Lower leg skin (tissue), 3 donors: ENCODE measurements at regions not wholly inside any gene's neighbourhood (a gene's known extent, or its start where the extent isn't known, plus 50 kb on each side); places are given as distances from the start of the nearest gene placed in this dataset.

Source experiments
- POLR2A ChIP-seq, 2 donors: fragments of 450-650 bp; IDR thresholded peaks; one replicate each; pipeline ENCODE4 v1.6.1; 2016 to 2017; ENCODE audit warnings: antibody characterized with exemption in 2 of 2, mild to moderate bottlenecking in 1 of 2, moderate library complexity in 1 of 2
- TF ChIP-seq, protein P1 (sequence below), 3 donors: fragments of 450-650 bp; IDR thresholded peaks; one replicate each; pipeline ENCODE4 v1.5.1; 2016; ENCODE audit warnings: antibody characterized with exemption in 3 of 3, mild to moderate bottlenecking in 3 of 3, moderate library complexity in 2 of 3

DNA sequence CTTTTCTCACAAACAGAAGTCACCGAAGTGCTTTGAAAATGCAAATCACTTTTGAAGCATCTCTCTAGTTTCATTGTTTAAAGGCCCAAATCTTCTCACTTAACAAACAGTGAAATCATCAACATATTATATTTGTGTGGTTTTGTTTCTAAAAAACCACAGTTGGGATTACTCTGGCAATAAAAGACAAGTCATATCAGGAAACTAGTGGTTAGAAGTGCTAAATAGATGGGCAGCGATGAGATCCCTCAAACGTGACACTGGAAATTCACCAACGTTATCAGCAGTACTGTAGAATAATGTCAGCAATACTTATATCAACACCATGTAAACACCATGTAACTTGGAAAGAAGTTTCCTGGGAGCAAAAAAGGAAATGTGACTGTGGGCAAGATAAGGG is 893.5 kb downstream of the SUCLG1 start:
- TF ChIP-seq, protein P1, sequence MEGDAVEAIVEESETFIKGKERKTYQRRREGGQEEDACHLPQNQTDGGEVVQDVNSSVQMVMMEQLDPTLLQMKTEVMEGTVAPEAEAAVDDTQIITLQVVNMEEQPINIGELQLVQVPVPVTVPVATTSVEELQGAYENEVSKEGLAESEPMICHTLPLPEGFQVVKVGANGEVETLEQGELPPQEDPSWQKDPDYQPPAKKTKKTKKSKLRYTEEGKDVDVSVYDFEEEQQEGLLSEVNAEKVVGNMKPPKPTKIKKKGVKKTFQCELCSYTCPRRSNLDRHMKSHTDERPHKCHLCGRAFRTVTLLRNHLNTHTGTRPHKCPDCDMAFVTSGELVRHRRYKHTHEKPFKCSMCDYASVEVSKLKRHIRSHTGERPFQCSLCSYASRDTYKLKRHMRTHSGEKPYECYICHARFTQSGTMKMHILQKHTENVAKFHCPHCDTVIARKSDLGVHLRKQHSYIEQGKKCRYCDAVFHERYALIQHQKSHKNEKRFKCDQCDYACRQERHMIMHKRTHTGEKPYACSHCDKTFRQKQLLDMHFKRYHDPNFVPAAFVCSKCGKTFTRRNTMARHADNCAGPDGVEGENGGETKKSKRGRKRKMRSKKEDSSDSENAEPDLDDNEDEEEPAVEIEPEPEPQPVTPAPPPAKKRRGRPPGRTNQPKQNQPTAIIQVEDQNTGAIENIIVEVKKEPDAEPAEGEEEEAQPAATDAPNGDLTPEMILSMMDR (IDR thresholded peaks at IDR 0.05), result no peak
- TF ChIP-seq POLR2A (IDR thresholded peaks at IDR 0.05), result no peak
